ENCODE measurements at regions not wholly inside any gene's neighbourhood (a gene's known extent, or its start where the extent isn't known, plus 50 kb on each side); places are given as distances from the start of the nearest gene placed in this dataset.
A peak's percentile ranks its signal among the peaks of the same experiment; 100 is the strongest.
"Not testable (repeated sequence)": the region's sequence is repeated elsewhere in the genome, so short reads cannot be mapped to it uniquely, and the experiment has no call there.

- DNase-seq = no peak
Measured at GRCh38 chr2:54065411-54065810, 50.0 kb upstream of the ACYP2 start.

- peak; percentile 19 to 71 for DNase-seq
Measured at GRCh38 chr2:54063967-54064535, 51.4 kb upstream of the ACYP2 start.

DNA sequence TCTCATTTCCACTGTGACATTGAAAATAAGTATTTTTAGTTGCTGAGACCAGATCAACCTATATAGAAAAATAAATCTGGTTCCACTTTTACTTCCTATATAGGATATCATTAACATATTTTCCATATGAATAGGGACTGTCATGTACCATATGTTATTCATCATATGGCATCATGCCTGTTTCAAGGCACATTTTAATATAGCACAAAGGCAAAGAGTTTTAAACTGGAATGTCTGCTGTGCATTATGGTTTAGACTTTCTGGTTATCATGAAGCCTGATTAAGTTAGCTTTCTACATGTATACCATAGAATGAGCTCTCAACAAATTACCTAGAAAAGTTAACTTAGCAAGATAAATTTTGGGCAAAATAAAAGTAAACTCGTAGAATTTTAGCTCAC, 53.0 kb upstream of the ACYP2 start:
- no peak for DNase-seq

DNA sequence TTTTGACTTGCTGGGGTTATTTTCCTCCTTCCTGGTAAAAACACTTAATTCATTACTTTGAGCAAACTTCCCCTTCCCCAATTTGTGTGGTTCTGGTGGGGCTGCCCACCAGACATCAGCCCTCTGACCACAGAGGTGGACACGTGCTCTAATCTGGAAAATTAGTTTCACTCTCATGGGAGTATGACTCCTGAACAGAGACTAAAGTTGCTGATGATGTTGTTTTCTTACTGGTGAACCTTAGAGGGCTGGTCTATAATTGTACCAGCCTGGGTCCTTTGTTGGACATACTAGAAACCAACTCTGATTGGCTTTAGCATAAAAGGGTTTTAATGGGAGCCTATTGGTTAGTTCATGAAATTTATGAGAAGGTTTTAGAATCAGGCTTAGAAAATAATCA, 54.1 kb upstream of the ACYP2 start:
- DNase-seq = no peak

DNA sequence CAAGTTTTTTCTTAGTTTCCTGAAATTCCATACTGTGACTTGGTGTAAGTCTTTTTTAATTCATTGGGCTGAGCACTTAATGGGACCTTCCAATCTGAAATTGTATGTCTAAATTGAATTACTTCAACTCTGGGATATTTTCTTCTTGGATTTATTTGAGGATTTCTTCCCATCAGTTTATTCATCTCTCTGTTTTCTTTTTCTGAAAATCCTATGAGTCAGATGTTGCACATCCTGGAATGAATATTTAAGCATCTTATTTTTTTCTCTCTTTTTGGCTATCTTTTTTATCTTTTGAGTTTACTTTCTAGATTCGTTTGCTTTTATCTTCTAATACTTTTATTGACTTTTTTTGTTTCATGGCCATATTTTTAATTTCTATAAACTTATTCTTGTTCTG, 55.4 kb upstream of the ACYP2 start:
- DNase-seq = no peak

- no peak for DNase-seq
Measured at GRCh38 chr2:54059504-54059903, 55.9 kb upstream of the ACYP2 start.

DNA sequence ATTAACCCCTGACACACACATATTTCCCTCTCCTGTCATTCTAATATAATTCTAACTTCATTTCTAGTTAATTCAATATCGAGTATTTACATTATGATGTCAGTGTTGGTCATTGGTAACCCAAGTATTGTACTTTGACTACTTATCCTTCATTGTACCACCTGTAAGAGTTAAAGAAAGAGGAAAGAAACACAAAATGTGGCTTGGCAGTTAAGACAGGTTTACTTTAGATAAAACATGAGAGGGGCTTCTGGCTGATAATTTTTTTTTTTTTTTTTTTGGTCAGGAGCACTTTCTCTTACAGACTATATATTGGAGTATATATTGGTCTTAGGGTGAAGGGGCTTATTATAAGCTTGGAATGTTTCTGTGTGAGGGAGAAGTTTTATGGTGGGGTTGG, 57.0 kb upstream of the ACYP2 start:
- no peak for DNase-seq

- no peak for DNase-seq
Measured at GRCh38 chr2:54054774-54055173, 60.6 kb upstream of the ACYP2 start.

- no peak for DNase-seq
Measured at GRCh38 chr2:54054271-54054670, 61.1 kb upstream of the ACYP2 start.

- no peak for DNase-seq
Measured at GRCh38 chr2:54053830-54054229, 61.6 kb upstream of the ACYP2 start.

DNA sequence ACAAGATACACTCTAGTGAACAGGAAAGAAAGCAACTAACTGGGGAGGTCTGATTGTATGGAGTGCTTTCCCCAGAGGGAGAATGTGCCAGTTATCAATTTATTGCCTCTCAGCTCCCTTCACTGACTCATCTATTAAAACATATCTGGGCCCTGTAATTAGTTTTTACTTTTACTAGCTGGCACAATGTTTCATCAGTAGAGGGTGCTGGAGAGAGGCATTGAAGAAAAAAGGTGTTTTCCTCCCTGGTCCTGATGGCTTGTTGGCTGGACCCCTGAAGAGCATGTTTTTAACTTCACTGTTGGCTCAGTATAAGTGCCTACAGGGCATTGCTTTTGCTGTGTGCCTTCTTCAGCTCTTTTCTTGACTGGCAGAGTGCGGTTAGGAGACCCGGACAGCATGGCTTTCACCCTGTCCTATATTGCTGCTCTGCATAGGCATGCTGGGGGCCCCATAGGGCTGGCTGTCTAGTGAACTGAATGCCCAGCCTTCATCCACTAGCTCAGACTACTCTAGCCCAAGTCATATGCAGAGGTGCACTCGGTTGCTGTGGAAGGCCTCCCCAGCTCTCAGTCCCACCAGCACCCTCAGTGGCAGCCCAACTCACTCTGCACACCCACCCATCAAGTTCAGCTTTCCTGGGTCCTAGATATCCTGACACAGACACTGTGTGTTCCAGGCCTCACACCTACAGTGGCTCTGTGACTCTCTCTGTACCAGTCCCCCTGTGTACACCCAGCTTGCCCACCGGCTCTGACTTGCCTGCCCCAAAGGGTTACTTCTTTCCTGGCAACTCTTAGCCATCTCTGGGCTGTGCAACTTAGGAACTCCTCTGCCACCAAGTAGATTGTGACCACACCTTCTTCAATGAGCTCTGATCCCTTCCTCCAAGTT, 62.3 kb upstream of the ACYP2 start:
- DNase-seq = peak; percentile 6 to 42

DNA sequence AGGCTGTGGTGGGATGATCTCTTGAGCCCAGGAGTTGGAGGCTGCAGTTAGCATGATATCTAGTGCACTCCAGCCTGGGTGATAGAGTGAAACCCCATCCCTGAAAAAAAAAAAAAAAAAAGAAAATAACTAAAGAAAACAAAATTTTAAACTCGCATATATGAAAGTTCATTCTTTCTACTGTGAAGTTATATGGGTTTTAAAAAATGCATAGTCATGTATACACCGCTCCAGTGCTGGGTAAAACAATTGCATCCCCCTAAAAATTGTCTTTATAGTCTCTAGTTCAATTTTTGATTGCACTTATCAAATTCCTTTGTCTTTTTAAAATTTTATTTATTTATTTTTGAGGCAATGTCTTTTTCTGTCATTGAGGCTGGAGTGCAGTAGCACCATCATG, 65.0 kb upstream of the ACYP2 start:
- DNase-seq = no peak

GRCh38 chr2:54049365-54049764, 66.0 kb upstream of the ACYP2 start:
- DNase-seq = no peak

GRCh38 chr2:54048896-54049295, 66.5 kb upstream of the ACYP2 start:
- DNase-seq = not testable (repeated sequence)

DNA sequence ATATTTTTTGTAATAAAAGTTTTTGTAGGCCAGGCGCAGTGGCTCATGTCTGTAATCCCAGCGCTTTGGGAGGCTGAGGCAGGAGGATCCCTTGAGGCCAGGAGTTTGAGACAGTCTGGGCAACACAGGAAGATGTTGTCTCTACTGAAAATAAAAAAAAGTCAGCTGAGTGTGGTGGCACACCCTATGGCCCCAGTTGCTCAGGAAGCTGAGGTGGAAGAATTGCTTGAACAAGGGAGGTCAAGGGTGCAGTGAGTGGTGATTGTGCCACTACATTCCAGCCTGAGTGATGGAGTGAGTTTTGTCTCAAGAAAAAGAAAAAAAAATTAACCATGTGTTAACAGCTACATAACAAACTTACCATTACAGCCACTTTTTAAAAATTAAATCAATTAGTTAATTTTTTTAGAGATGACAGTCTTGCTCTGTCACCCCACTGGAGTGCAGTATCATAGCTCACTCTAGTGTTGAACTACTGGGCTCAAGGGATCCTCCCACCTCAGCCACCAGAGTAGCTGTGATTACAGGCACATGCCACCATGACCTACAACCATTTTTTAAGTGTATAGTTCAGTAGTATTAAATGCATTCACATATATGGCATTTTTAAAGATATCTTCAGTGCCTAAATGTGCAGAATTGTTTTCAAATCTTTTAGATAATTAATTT, 67.2 kb upstream of the ACYP2 start:
- DNase-seq = no peak

DNA sequence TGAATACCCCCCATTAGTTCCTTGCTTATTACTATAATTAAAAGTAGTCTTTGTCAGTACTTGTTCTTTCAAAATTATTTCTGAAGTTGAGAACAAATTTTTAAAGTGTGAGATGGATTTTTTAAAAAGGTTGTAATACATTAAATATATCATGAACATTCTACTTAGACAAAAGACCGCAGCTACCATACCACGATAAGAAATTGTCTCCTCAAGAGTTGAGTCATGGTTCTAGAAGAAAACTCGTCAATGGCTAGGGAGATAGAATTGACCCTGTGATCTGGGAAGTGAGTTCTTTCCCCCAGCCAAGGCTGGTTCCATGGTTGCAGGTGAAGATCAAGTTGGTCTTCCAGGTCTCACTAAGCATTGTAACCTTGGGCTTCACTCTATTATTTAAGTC, 67.8 kb upstream of the ACYP2 start:
- no peak for DNase-seq

GRCh38 chr2:54047091-54047490, 68.3 kb upstream of the ACYP2 start:
- DNase-seq = peak in 1 of 2 experiments; percentile 6

DNA sequence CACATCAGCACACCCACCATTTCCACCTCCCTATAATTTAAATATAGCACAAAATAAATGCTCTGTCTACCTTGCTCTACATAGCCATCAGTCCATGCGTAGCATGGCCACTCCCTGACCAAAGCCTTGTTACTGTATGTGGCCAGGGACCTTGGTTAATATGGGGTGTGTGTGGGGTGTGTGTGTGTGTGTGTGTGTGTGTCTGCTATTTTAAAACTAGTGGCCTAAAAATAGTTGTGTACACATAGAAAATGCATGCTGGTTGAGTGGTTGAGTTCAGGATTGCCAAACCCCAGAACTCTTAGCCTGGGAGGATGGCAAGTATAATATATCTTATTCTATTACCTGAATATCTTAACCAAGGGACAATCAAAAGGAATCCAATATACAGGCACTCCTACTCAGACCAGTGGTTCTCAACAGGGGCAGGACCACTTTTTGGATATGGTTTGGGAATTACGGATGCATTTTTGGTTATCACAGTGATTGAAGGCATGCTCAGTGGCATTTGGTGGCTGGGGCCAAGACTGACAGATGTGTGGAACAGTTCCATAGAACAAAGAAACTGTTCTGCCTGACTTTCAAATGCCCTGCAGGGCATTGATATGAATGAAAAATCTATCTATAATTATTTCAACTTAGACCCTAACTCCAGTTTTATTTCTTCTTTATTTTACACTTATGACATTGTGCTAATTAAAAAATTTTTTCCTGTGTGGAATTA, 72.3 kb upstream of the PSME4 start:
- DNase-seq = no peak

- no peak for DNase-seq
Measured at GRCh38 chr2:54042341-54042740, 71.5 kb upstream of the PSME4 start.

DNA sequence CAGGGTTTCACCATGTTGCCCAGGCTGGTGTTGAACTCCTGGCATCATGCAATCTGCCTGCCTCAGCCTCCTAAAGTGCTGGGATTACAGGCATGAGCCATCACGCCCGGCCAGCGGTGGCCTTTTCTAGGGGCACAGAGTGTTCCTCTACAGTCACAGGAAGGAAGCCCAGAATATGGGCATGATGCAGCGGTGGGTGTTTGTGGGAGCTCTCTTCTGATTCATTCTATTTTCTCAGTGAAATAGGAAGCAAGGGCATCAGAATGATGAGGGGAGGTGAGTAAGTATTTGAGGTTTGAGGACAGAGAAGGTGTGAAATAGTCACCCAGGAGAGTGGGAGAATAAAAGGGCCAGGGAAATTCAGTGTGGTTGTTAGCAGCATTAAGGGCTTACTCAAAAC, 70.3 kb upstream of the PSME4 start:
- no peak for DNase-seq

GRCh38 chr2:54040685-54041084, 69.9 kb upstream of the PSME4 start:
- DNase-seq = no peak

GRCh38 chr2:54040250-54040649, 69.5 kb upstream of the PSME4 start:
- no peak for DNase-seq

GRCh38 chr2:54038835-54039234, 68.0 kb upstream of the PSME4 start:
- DNase-seq = no peak
